Adrenal gland (tissue), 9 donors: ENCODE measurements at regions not wholly inside any gene's neighbourhood (a gene's known extent, or its start where the extent isn't known, plus 50 kb on each side); places are given as distances from the start of the nearest gene placed in this dataset.

ENCODE experiments used
- DNase-seq, 7 donors: peaks; one replicate each; pipeline ENCODE4 v3.0.0-alpha.2; 2019 to 2020
- H3K27ac ChIP-seq, 5 donors: fragments of 200-600 bp; sonication (generic) in 4 of 5; 1 replicate in 3 of 5; 2 replicates in 2 of 5; pipeline versions ENCODE4 v1.5.1 to v1.8.0; 2016 to 2020; ENCODE audit warnings: mild to moderate bottlenecking in 1 of 5
- H3K27me3 ChIP-seq: fragments of 200-600 bp; 2 replicates; pipeline ENCODE4 v1.8.0; 2021
- H3K36me3 ChIP-seq, 2 donors: fragments of 200-600 bp; replicated peaks in 1 of 2; 1 replicate in 1 of 2; 2 replicates in 1 of 2; pipeline versions ENCODE4 v1.5.1 to v1.8.0; 2018 to 2022
- H3K4me1 ChIP-seq, 2 donors: fragments of 200-600 bp; replicated peaks in 1 of 2; 1 replicate in 1 of 2; 2 replicates in 1 of 2; pipeline versions ENCODE4 v1.5.1 to v1.8.0; 2018 to 2021
- H3K4me3 ChIP-seq, 4 donors: fragments of 200-600 bp; sonication (generic) in 3 of 4; one replicate each; pipeline ENCODE4 v1.5.1; 2016 to 2018
- H3K9me3 ChIP-seq, 3 donors: fragments of 200-600 bp; sonication (generic) in 1 of 3; replicated peaks in 1 of 3; 1 replicate in 2 of 3; 2 replicates in 1 of 3; pipeline versions ENCODE4 v1.5.1 to v1.8.0; 2016 to 2021
- CTCF ChIP-seq, 6 experiments: fragments of 450-650 bp in 4 of 6; fragments of 200-600 bp in 2 of 6; sonication (generic) in 1 of 6; IDR thresholded peaks; 1 replicate in 5 of 6; 2 replicates in 1 of 6; pipeline versions ENCODE4 v1.5.1 to v1.8.0; 2016 to 2021; ENCODE audit warnings: antibody characterized with exemption in 6 of 6, mild to moderate bottlenecking in 2 of 6, moderate library complexity in 1 of 6
- POLR2A ChIP-seq, 2 donors: fragments of 450-650 bp; IDR thresholded peaks; one replicate each; pipeline ENCODE4 v1.6.1; 2017; ENCODE audit warnings: antibody characterized with exemption in 2 of 2, mild to moderate bottlenecking in 2 of 2, moderate library complexity in 1 of 2
- WGBS, 4 donors: extraction: QIAGEN DNeasy Blood & Tissue Kit in 2 of 4; methylation state at CpG; one replicate each; pipeline versions ENCODE4 v1.1.5 to v1.1.7; 2013 to 2017; 5-methylcytosine and 5-hydroxymethylcytosine counted together
- intact Hi-C, 2 donors: fragments of 100-400 bp; cut with DNase I; formaldehyde crosslinking; loops; one replicate each; pipeline versions ENCODE4 v1.14.1 to v1.15.0; 2022 to 2023
- donor health status: healthy with polysubstance abuse.
- donor health status: Bipolar disorder and iron deficiency.
- donor health status: DM: yes; HTN: yes; CAD: no.
- donor health status: DM: no; HTN: no; CAD: no.
- donor health status: DM: no; HTN: no; CAD: no.

DNA sequence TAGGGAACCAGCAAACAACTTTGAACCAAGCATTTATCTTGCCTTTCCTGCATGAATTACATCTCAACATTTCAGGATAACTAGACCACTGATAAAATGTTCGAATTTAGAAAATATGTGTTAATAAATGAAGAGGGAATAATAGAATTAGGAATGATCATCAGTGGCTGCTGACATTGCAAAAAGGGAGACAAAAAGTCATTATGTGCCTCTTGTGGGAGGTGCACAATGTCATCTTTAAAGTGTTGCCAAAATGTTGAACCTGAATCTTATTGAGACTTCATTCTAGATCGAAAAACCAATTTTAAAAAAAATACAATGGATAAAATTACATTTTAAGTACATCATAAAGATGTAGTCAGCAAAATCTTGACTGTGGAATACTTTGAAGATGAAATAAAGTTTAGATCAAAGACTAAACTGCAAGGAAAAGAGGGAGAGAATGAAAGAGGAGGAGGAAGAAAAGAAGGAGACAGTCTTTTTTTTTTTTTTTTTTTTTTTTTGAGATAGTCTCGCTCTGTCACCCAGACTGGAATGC lies 299.3 kb downstream of the FBXW7 start:
- Histone ChIP-seq H3K9me3 (no peaks in the 10 kb centered on the region), H3K27ac (no peak overlapping the region), H3K27me3 (no peaks in the 10 kb centered on the region), H3K4me3 (no peak overlapping the region), H3K36me3 (no peaks in the 10 kb centered on the region), H3K4me1 (no peaks in the 10 kb centered on the region)
- intact Hi-C loops, result no loop called here
- 73 to 79% (median 76%) methylated on average over 3 of the region's 3 CpGs for WGBS, 4 donors
- TF ChIP-seq POLR2A (IDR thresholded peaks at IDR 0.05), result no peak
- no peak for TF ChIP-seq CTCF (IDR thresholded peaks at IDR 0.05)
- no peak for DNase-seq

DNA sequence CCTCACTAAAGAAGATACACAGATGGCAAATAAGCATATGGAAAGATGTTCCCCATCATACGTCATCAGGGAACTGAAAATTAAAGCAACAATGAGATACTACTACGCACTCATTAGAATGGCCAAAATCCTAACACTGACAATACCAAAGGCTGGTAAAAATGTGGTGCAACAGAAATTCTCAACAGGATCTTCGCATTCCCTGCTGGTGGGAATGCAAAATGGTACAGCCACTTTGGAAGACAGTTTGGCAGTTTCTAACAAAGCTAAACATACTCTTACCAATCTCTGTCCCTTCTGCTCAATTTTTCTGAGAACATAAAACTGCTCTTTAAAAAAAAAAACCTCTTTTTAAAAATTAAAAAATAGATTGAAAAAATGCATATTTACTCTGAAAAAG lies 300.2 kb downstream of the FBXW7 start:
- H3K4me3 ChIP-seq, result no peak overlapping the region
- no peaks in the 10 kb centered on the region for H3K4me1 ChIP-seq
- no peaks in the 10 kb centered on the region for H3K36me3 ChIP-seq
- no peak for TF ChIP-seq POLR2A (IDR thresholded peaks at IDR 0.05)
- TF ChIP-seq CTCF (IDR thresholded peaks at IDR 0.05), result no peak
- intact Hi-C loops, result no loop called here
- H3K9me3 ChIP-seq, result no peaks in the 10 kb centered on the region
- no peak for DNase-seq
- H3K27ac ChIP-seq, result no peak overlapping the region
- H3K27me3 ChIP-seq, result no peaks in the 10 kb centered on the region
- WGBS, 4 donors, result 78 to 92% (median 90%) methylated on average over 3 of the region's 3 CpGs

- H3K27ac ChIP-seq, result no peak overlapping the region
- no peaks in the 10 kb centered on the region for H3K36me3 ChIP-seq
- 90 to 97% (median 94%) methylated on average over 3 of the region's 3 CpGs for WGBS, 4 donors
- H3K27me3 ChIP-seq, result no peaks in the 10 kb centered on the region
- TF ChIP-seq CTCF (IDR thresholded peaks at IDR 0.05), result no peak
- TF ChIP-seq POLR2A (IDR thresholded peaks at IDR 0.05), result no peak
- H3K9me3 ChIP-seq, result no peaks in the 10 kb centered on the region
- intact Hi-C loops, result no loop called here
- H3K4me3 ChIP-seq, result no peak overlapping the region
- no peaks in the 10 kb centered on the region for H3K4me1 ChIP-seq
- no peak for DNase-seq
Observed at GRCh38 chr4:152234571-152234970, 301.3 kb downstream of the FBXW7 start.

DNA sequence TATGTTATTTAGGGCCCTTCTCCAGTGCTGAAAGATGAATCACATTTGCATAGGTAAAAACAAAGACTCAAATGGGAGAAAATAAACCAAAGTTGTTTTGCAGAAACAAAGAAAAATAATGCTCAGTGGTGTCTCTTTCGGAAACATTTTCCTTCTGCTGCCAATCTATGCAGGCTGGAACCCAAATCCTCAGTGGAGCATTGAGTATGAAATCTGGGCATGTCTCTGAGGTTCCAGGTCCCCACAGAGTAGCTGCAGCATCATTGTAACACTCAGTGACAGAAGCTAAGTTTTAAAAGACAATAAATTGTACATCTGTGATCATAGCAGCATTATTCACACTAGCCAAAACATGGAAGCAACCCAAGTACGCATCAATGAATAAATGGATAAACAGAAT lies 303.6 kb downstream of the FBXW7 start:
- Histone ChIP-seq H3K27me3 (no peaks in the 10 kb centered on the region), H3K27ac (no peak overlapping the region), H3K9me3 (no peaks in the 10 kb centered on the region), H3K4me3 (no peak overlapping the region), H3K36me3 (no peaks in the 10 kb centered on the region), H3K4me1 (no peaks in the 10 kb centered on the region)
- DNase-seq, result no peak
- WGBS, 4 donors, result 79 to 92% (median 89%) methylated on average over 2 of the region's 2 CpGs
- intact Hi-C loops, result no loop called here
- TF ChIP-seq CTCF (IDR thresholded peaks at IDR 0.05), result no peak
- no peak for TF ChIP-seq POLR2A (IDR thresholded peaks at IDR 0.05)
